Myocyte (in vitro differentiated cells): ENCODE measurements at regions not wholly inside any gene's neighbourhood (a gene's known extent, or its start where the extent isn't known, plus 50 kb on each side); places are given as distances from the start of the nearest gene placed in this dataset.
"Not testable (repeated sequence)": the region's sequence is repeated elsewhere in the genome, so short reads cannot be mapped to it uniquely, and the experiment has no call there.

ENCODE experiments used
- DNase-seq: peaks from one replicate; pipeline ENCODE4 v3.0.0-alpha.2; 2012; ENCODE audit warnings: low read depth

- DNase-seq: no peak
Observed at GRCh38 chr2:167692936-167693335, 554.5 kb downstream of the STK39 start.

GRCh38 chr2:167692191-167692590, 555.2 kb downstream of the STK39 start:
- no peak for DNase-seq

- DNase-seq: no peak
Observed at GRCh38 chr2:167689444-167689843, 558.0 kb downstream of the STK39 start.

GRCh38 chr2:167686691-167687090, 560.7 kb downstream of the STK39 start:
- no peak for DNase-seq

GRCh38 chr2:167681234-167682015, 566.0 kb downstream of the STK39 start:
- no peak for DNase-seq

- DNase-seq: no peak
Observed at GRCh38 chr2:167678158-167678557, 569.2 kb downstream of the STK39 start.

- no peak for DNase-seq
Observed at GRCh38 chr2:167675906-167676305, 571.5 kb downstream of the STK39 start.

- DNase-seq: no peak
Observed at GRCh38 chr2:167670588-167670987, 576.8 kb downstream of the STK39 start.

GRCh38 chr2:167653131-167653530, 594.3 kb downstream of the STK39 start:
- no peak for DNase-seq

- DNase-seq: no peak
Observed at GRCh38 chr2:167652401-167652800, 595.0 kb downstream of the STK39 start.

GRCh38 chr2:167651406-167652151, 595.8 kb downstream of the STK39 start:
- no peak for DNase-seq

GRCh38 chr2:167646557-167646956, 600.8 kb downstream of the STK39 start:
- no peak for DNase-seq

GRCh38 chr2:167640096-167640495, 607.3 kb downstream of the STK39 start:
- no peak for DNase-seq

- no peak for DNase-seq
Observed at GRCh38 chr2:167637741-167638140, 609.7 kb downstream of the STK39 start.

- not testable (repeated sequence) for DNase-seq
Observed at GRCh38 chr2:167632271-167632670, 615.1 kb downstream of the STK39 start.

GRCh38 chr2:167626961-167627360, 620.4 kb downstream of the STK39 start:
- no peak for DNase-seq

- DNase-seq: no peak
Observed at GRCh38 chr2:167626301-167626700, 621.1 kb downstream of the STK39 start.

- no peak for DNase-seq
Observed at GRCh38 chr2:167616997-167617396, 630.4 kb downstream of the STK39 start.

GRCh38 chr2:167613471-167613870, 633.9 kb downstream of the STK39 start:
- no peak for DNase-seq

GRCh38 chr2:167608487-167608886, 638.9 kb downstream of the STK39 start:
- no peak for DNase-seq

GRCh38 chr2:167607731-167608130, 639.7 kb downstream of the STK39 start:
- DNase-seq: no peak

- DNase-seq: no peak
Observed at GRCh38 chr2:167607211-167607610, 640.2 kb downstream of the STK39 start.

- DNase-seq: no peak
Observed at GRCh38 chr2:167602122-167602521, 645.3 kb downstream of the STK39 start.
